ENCODE measurements at regions not wholly inside any gene's neighbourhood (a gene's known extent, or its start where the extent isn't known, plus 50 kb on each side); places are given as distances from the start of the nearest gene placed in this dataset.

DNA sequence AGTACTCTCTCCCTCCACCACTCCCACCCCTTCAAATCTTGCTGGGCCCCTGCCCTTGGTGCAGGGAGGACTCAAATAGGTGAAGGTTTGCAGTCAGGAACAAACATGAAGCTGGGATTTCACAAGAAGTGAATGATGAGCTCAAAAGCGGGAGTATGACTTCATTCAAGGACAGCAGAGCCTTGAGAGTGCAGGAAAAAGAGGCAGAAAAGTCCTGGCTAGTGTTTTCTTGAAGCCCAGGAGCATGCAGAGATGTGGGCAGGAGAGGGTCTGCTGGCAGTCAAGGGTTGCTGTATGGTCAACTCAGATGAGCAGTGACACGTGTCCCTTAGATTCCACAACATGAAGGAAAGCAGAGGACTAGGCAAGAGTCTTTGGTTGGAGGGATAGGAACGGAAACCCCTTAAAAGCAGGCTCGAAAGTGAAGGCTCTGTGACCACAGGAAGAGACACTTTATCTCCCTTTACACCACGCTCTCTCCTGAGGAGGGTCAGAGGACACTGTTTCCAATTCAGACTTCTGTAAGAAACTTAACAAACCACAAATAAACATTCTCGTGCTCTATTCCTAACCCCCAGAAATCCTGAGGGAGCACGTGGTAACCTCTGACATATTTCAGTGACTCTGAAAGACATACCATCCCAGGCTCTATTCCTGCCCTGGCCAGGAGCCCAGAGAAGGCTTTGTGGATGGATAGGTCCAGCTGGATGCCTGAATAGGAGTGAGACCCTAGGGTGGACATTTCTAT lies 168.0 kb upstream of the NDN start (continued):
- TF ChIP-seq, protein P1, sequence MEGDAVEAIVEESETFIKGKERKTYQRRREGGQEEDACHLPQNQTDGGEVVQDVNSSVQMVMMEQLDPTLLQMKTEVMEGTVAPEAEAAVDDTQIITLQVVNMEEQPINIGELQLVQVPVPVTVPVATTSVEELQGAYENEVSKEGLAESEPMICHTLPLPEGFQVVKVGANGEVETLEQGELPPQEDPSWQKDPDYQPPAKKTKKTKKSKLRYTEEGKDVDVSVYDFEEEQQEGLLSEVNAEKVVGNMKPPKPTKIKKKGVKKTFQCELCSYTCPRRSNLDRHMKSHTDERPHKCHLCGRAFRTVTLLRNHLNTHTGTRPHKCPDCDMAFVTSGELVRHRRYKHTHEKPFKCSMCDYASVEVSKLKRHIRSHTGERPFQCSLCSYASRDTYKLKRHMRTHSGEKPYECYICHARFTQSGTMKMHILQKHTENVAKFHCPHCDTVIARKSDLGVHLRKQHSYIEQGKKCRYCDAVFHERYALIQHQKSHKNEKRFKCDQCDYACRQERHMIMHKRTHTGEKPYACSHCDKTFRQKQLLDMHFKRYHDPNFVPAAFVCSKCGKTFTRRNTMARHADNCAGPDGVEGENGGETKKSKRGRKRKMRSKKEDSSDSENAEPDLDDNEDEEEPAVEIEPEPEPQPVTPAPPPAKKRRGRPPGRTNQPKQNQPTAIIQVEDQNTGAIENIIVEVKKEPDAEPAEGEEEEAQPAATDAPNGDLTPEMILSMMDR (IDR thresholded peaks at IDR 0.05 in 2 of 3, conservative IDR thresholded peaks at IDR 0.05 in 1 of 3; ENCODE audit: borderline replicate concordance in 1 of 3, insufficient read depth in 1 of 3, low read depth in 2 of 3, low read length in 2 of 3) = no peak
- no peak for TF ChIP-seq ELF1 (IDR thresholded peaks at IDR 0.05; ENCODE audit: borderline replicate concordance, low read depth)

GRCh38 chr15:23855947-23856346 lies 168.8 kb upstream of the NDN start:
- H3K9ac ChIP-seq (ENCODE audit: low read length) = no peak overlapping the region
- TF ChIP-seq POLR2A (IDR thresholded peaks at IDR 0.05; ENCODE audit: borderline replicate concordance, extremely low read depth, insufficient read depth, insufficient read length) (no peak), ZFX (IDR thresholded peaks at IDR 0.05) (no peak), POLR2AphosphoS5 (IDR thresholded peaks at IDR 0.05; ENCODE audit: low read depth, low read length) (no peak)
- ChIA-PET POLR2A (no interaction called here), CTCF (no interaction called here), RAD21 (ENCODE audit: low non-redundant PET in 1 of 2, low total read pairs in 2 of 2, uncharacterized antibody in 2 of 2, unreplicated experiment in 2 of 2) (no interaction called here)
- no peak overlapping the region for H3K27ac ChIP-seq (ENCODE audit: low read depth, low read length)
- H2AFZ ChIP-seq (ENCODE audit: low read depth, low read length, poor library complexity, severe bottlenecking) = no peak overlapping the region
- no peaks in the 10 kb centered on the region for H3K79me2 ChIP-seq (ENCODE audit: insufficient read depth, low read length)
- DNase-seq (ENCODE audit: low read depth, low spot score) (no peak), ATAC-seq (no peak)
- peaks cover 21 to 35% of the 10 kb centered on the region in 2 experiments; a peak in 2 of 4 replicates for H3K9me3 ChIP-seq (ENCODE audit: control insufficient read depth in 1 of 2, insufficient read depth in 1 of 2, low read depth in 1 of 2, low read length in 2 of 2)
- H4K20me1 ChIP-seq (ENCODE audit: insufficient read depth) = no peaks in the 10 kb centered on the region
- no peaks in the 10 kb centered on the region for H3K9me2 ChIP-seq (ENCODE audit: insufficient read depth)
- no TSS peak for BruUV-seq (replicated peaks)
- H3K27me3 ChIP-seq (ENCODE audit: insufficient read depth, low read length) = no peaks in the 10 kb centered on the region
- H3K4me3 ChIP-seq (replicated peaks in 1 of 2; ENCODE audit: low read depth in 1 of 2, low read length in 2 of 2) = no peak overlapping the region
- no peaks in the 10 kb centered on the region for H3K36me3 ChIP-seq (ENCODE audit: control insufficient read depth in 1 of 2, insufficient read depth in 2 of 2, low read length in 2 of 2)
- intact Hi-C loops (cut with micrococcal nuclease) = no loop called here
- no peaks in the 10 kb centered on the region for H3K4me1 ChIP-seq (ENCODE audit: control insufficient read depth in 1 of 2, insufficient read depth in 2 of 2, low read length in 2 of 2)
- H3K4me2 ChIP-seq (ENCODE audit: low read length) = no peak overlapping the region

Measured in HCT116 (cell line).